Body of pancreas (tissue), 4 donors: ENCODE measurements at regions not wholly inside any gene's neighbourhood (a gene's known extent, or its start where the extent isn't known, plus 50 kb on each side); places are given as distances from the start of the nearest gene placed in this dataset.

Source experiments
- ATAC-seq: fragments of 150-250 bp; one replicate; pipeline ENCODE4 v1.9.1; 2016
- DNase-seq, 4 donors: peaks; one replicate each; pipeline ENCODE4 v3.0.0-alpha.2; 2019
- H3K27ac ChIP-seq, 4 donors: fragments of 200-600 bp; sonication (generic); 1 replicate in 3 of 4; 2 replicates in 1 of 4; pipeline versions ENCODE4 v1.5.1 to v1.6.1; 2016 to 2019; ENCODE audit warnings: mild to moderate bottlenecking in 1 of 4, mixed read lengths in 1 of 4, moderate library complexity in 1 of 4
- H3K27me3 ChIP-seq, 2 donors: fragments of 200-600 bp; sonication (generic); one replicate each; pipeline ENCODE4 v1.6.0; 2016; ENCODE audit warnings: mild to moderate bottlenecking in 1 of 2
- H3K36me3 ChIP-seq, 2 donors: fragments of 200-600 bp; sonication (generic); replicated peaks in 1 of 2; 2 replicates each; pipeline ENCODE4 v1.5.1; 2016; ENCODE audit warnings: low read depth in 2 of 2; ENCODE audit not compliant: insufficient read depth in 1 of 2
- H3K4me1 ChIP-seq: fragments of 200-600 bp; sonication (generic); one replicate; pipeline ENCODE4 v1.6.0; 2016
- H3K4me3 ChIP-seq, 2 donors: fragments of 200-600 bp; sonication (generic); 1 replicate in 1 of 2; 2 replicates in 1 of 2; pipeline ENCODE4 v1.5.1; 2016 to 2019
- H3K9me3 ChIP-seq, 3 donors: fragments of 200-600 bp; sonication (generic); 1 replicate in 2 of 3; 2 replicates in 1 of 3; pipeline ENCODE4 v1.5.1; 2016
- CTCF ChIP-seq, 7 experiments: fragments of 450-650 bp in 4 of 7; fragments of 200-600 bp in 3 of 7; sonication (generic) in 3 of 7; IDR thresholded peaks; one replicate each; pipeline ENCODE4 v1.5.1; 2016 to 2019; ENCODE audit warnings: antibody characterized with exemption in 7 of 7
- POLR2A ChIP-seq, 3 donors: fragments of 450-650 bp; IDR thresholded peaks; one replicate each; pipeline ENCODE4 v1.6.1; 2016; ENCODE audit warnings: antibody characterized with exemption in 3 of 3, mild to moderate bottlenecking in 2 of 3
- WGBS, 2 donors: methylation state at CpG; one replicate each; pipeline ENCODE4 v1.1.5; 2017; 5-methylcytosine and 5-hydroxymethylcytosine counted together
- intact Hi-C: fragments of 100-400 bp; cut with DNase I; formaldehyde crosslinking; loops from one replicate; pipeline ENCODE4 v1.15.1; 2023

GRCh38 chr5:24850926-24851486, 206.2 kb upstream of the CDH10 start:
- Histone ChIP-seq H3K4me1 (no peaks in the 10 kb centered on the region), H3K9me3 (no peaks in the 10 kb centered on the region), H3K4me3 (no peak overlapping the region), H3K27ac (no peak overlapping the region), H3K27me3 (no peaks in the 10 kb centered on the region), H3K36me3 (no peaks in the 10 kb centered on the region)
- DNase-seq (no peak), ATAC-seq (no peak)
- intact Hi-C loops, result no loop called here
- 52 to 56% methylated on average over 5 of the region's 5 CpGs for WGBS, 2 donors
- TF ChIP-seq POLR2A (IDR thresholded peaks at IDR 0.05) (no peak), CTCF (IDR thresholded peaks at IDR 0.05) (no peak)

- H3K9me3 ChIP-seq, result no peaks in the 10 kb centered on the region
- no peak for ATAC-seq
- no peak for TF ChIP-seq CTCF (IDR thresholded peaks at IDR 0.05)
- TF ChIP-seq POLR2A (IDR thresholded peaks at IDR 0.05), result no peak
Measured at GRCh38 chr5:24849210-24849609, 204.4 kb upstream of the CDH10 start.

GRCh38 chr5:24831989-24832388, 187.2 kb upstream of the CDH10 start:
- H3K4me1 ChIP-seq, result no peaks in the 10 kb centered on the region
- no peak for DNase-seq
- H3K9me3 ChIP-seq, result no peaks in the 10 kb centered on the region
- H3K4me3 ChIP-seq, result no peak overlapping the region
- intact Hi-C loops, result no loop called here
- H3K36me3 ChIP-seq, result no peaks in the 10 kb centered on the region
- H3K27me3 ChIP-seq, result no peaks in the 10 kb centered on the region
- TF ChIP-seq POLR2A (IDR thresholded peaks at IDR 0.05) (no peak), CTCF (IDR thresholded peaks at IDR 0.05) (no peak)
- H3K27ac ChIP-seq, result no peak overlapping the region
- WGBS, 2 donors, result 64 to 68% methylated on average over 5 of the region's 5 CpGs
- ATAC-seq, result no peak

More at GRCh38 chr5:24849210-24849609, 204.4 kb upstream of the CDH10 start:
- WGBS, 2 donors, result 46 to 48% methylated on average over 1 of the region's 1 CpG
- Histone ChIP-seq H3K4me3 (no peak overlapping the region), H3K27ac (no peak overlapping the region), H3K4me1 (no peaks in the 10 kb centered on the region), H3K36me3 (no peaks in the 10 kb centered on the region), H3K27me3 (no peaks in the 10 kb centered on the region)
- intact Hi-C loops, result no loop called here
- DNase-seq, result no peak

GRCh38 chr5:24823625-24824024, 178.8 kb upstream of the CDH10 start:
- Histone ChIP-seq H3K4me3 (no peak overlapping the region), H3K9me3 (no peaks in the 10 kb centered on the region), H3K27me3 (no peaks in the 10 kb centered on the region), H3K4me1 (no peaks in the 10 kb centered on the region), H3K27ac (no peak overlapping the region), H3K36me3 (no peaks in the 10 kb centered on the region)
- ATAC-seq (no peak), DNase-seq (no peak)
- WGBS, 2 donors, result 40 to 75% methylated on average over 1 of the region's 1 CpG
- TF ChIP-seq CTCF (IDR thresholded peaks at IDR 0.05), result no peak
- no peak for TF ChIP-seq POLR2A (IDR thresholded peaks at IDR 0.05)
- intact Hi-C loops, result no loop called here

GRCh38 chr5:24819841-24820240, 175.1 kb upstream of the CDH10 start:
- intact Hi-C loops, result no loop called here
- Histone ChIP-seq H3K36me3 (no peaks in the 10 kb centered on the region), H3K4me3 (no peak overlapping the region), H3K9me3 (no peaks in the 10 kb centered on the region), H3K27ac (no peak overlapping the region), H3K27me3 (no peaks in the 10 kb centered on the region), H3K4me1 (no peaks in the 10 kb centered on the region)
- WGBS, 2 donors, result 46 to 47% methylated on average over 2 of the region's 2 CpGs
- no peak for TF ChIP-seq POLR2A (IDR thresholded peaks at IDR 0.05)
- no peak for TF ChIP-seq CTCF (IDR thresholded peaks at IDR 0.05)
- no peak for ATAC-seq
- DNase-seq, result no peak
